ENCODE measurements at regions not wholly inside any gene's neighbourhood (a gene's known extent, or its start where the extent isn't known, plus 50 kb on each side); places are given as distances from the start of the nearest gene placed in this dataset.

GRCh38 chr6:156554160-156554559, 223.0 kb upstream of the ARID1B start:
- TF ChIP-seq CTCF (IDR thresholded peaks at IDR 0.05) (no peak), POLR2A (IDR thresholded peaks at IDR 0.05) (no peak), POLR2AphosphoS5 (IDR thresholded peaks at IDR 0.05) (no peak), EP300 (IDR thresholded peaks at IDR 0.05) (no peak)

All from upper lobe of left lung (tissue), 4 donors.